Left lung (tissue), 4 donors: ENCODE measurements at regions not wholly inside any gene's neighbourhood (a gene's known extent, or its start where the extent isn't known, plus 50 kb on each side); places are given as distances from the start of the nearest gene placed in this dataset.
A peak's percentile ranks its signal among the peaks of the same experiment; 100 is the strongest.

Experiments
- ATAC-seq: fragments of 200-7000 bp; cut with Tn5 transposase; one replicate; pipeline ENCODE4 v1.9.1; 2020; ENCODE audit warnings: moderate library complexity
- DNase-seq, 4 donors: peaks; one replicate each; pipeline ENCODE4 v3.0.0-alpha.2; 2013 to 2020
- H3K27ac ChIP-seq, 2 donors: fragments of 200-600 bp; sonication (generic) in 1 of 2; one replicate each; pipeline versions ENCODE4 v1.5.0 to v1.8.0; 2020 to 2021
- H3K27me3 ChIP-seq, 2 donors: fragments of 200-600 bp; sonication (generic) in 1 of 2; one replicate each; pipeline versions ENCODE4 v1.5.0 to v1.8.0; 2020 to 2021
- H3K36me3 ChIP-seq, 2 donors: fragments of 200-600 bp; sonication (generic) in 1 of 2; one replicate each; pipeline versions ENCODE4 v1.5.0 to v1.8.0; 2020 to 2021
- H3K4me1 ChIP-seq, 2 donors: fragments of 200-600 bp; one replicate each; pipeline ENCODE4 v1.8.0; 2021
- H3K4me3 ChIP-seq, 2 donors: fragments of 200-600 bp; sonication (generic) in 1 of 2; one replicate each; pipeline versions ENCODE4 v1.5.0 to v1.8.0; 2020 to 2021; ENCODE audit warnings: mild to moderate bottlenecking in 1 of 2
- H3K9me3 ChIP-seq, 2 donors: fragments of 200-600 bp; sonication (generic) in 1 of 2; one replicate each; pipeline versions ENCODE4 v1.5.0 to v1.8.0; 2020 to 2021
- intact Hi-C, 2 donors: fragments of 100-400 bp; cut with DNase I; formaldehyde crosslinking; loops; one replicate each; pipeline versions ENCODE4 v1.11.2 to v1.14.2; 2022
- TF ChIP-seq, protein P1 (sequence below), 2 donors: fragments of 200-600 bp; sonication (generic) in 1 of 2; IDR thresholded peaks; one replicate each; pipeline versions ENCODE4 v1.5.0 to v1.8.0; 2021; ENCODE audit warnings: antibody characterized with exemption in 2 of 2
- donor health status: DM: no; HTN: yes; CAD: no.
- donor health status: DM: no; HTN: no; CAD: no.

GRCh38 chr2:123262856-123263255 is 762.2 kb upstream of the CNTNAP5 start:
- ATAC-seq (no peak), DNase-seq (no peak)
- H3K4me3 ChIP-seq: no peak overlapping the region
- no peaks in the 10 kb centered on the region for H3K27me3 ChIP-seq
- H3K9me3 ChIP-seq: no peaks in the 10 kb centered on the region
- intact Hi-C loops: no loop called here
- TF ChIP-seq, protein P1, sequence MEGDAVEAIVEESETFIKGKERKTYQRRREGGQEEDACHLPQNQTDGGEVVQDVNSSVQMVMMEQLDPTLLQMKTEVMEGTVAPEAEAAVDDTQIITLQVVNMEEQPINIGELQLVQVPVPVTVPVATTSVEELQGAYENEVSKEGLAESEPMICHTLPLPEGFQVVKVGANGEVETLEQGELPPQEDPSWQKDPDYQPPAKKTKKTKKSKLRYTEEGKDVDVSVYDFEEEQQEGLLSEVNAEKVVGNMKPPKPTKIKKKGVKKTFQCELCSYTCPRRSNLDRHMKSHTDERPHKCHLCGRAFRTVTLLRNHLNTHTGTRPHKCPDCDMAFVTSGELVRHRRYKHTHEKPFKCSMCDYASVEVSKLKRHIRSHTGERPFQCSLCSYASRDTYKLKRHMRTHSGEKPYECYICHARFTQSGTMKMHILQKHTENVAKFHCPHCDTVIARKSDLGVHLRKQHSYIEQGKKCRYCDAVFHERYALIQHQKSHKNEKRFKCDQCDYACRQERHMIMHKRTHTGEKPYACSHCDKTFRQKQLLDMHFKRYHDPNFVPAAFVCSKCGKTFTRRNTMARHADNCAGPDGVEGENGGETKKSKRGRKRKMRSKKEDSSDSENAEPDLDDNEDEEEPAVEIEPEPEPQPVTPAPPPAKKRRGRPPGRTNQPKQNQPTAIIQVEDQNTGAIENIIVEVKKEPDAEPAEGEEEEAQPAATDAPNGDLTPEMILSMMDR (IDR thresholded peaks at IDR 0.05): no peak
- no peaks in the 10 kb centered on the region for H3K4me1 ChIP-seq
- no peaks in the 10 kb centered on the region for H3K36me3 ChIP-seq
- no peak overlapping the region for H3K27ac ChIP-seq

GRCh38 chr2:123283431-123283830 is 741.7 kb upstream of the CNTNAP5 start:
- Histone ChIP-seq H3K36me3 (no peaks in the 10 kb centered on the region), H3K27me3 (no peaks in the 10 kb centered on the region), H3K4me3 (no peak overlapping the region), H3K9me3 (no peaks in the 10 kb centered on the region), H3K27ac (no peak overlapping the region), H3K4me1 (no peaks in the 10 kb centered on the region)
- TF ChIP-seq, protein P1 (IDR thresholded peaks at IDR 0.05): no peak
- ATAC-seq (no peak), DNase-seq (peak in 1 of 4 donors; percentile 1)
- intact Hi-C loops: no loop called here

- Histone ChIP-seq H3K9me3 (peaks cover 0 to 4% of the 10 kb centered on the region in 2 donors), H3K36me3 (no peaks in the 10 kb centered on the region), H3K4me1 (no peaks in the 10 kb centered on the region), H3K27ac (no peak overlapping the region), H3K4me3 (no peak overlapping the region), H3K27me3 (no peaks in the 10 kb centered on the region)
- TF ChIP-seq, protein P1 (IDR thresholded peaks at IDR 0.05): no peak
- ATAC-seq (no peak), DNase-seq (no peak)
- intact Hi-C loops: no loop called here
Measured at GRCh38 chr2:123303731-123304130, 721.4 kb upstream of the CNTNAP5 start.
